Large intestine (tissue), 3 donors: ENCODE measurements at regions not wholly inside any gene's neighbourhood (a gene's known extent, or its start where the extent isn't known, plus 50 kb on each side); places are given as distances from the start of the nearest gene placed in this dataset.

Source experiments
- DNase-seq, 2 donors: peaks; one replicate each; pipeline versions ENCODE4 v3.0.0 to v3.0.0-alpha.2; 2013
- H3K27ac ChIP-seq: one replicate; pipeline ENCODE4 v1.5.1; 2013; ENCODE audit warnings: low read length
- H3K27me3 ChIP-seq: 2 replicates; pipeline ENCODE4 v1.6.1; 2013; ENCODE audit warnings: low read length; ENCODE audit not compliant: control insufficient read depth, insufficient read depth
- H3K36me3 ChIP-seq: 2 replicates; pipeline ENCODE4 v1.6.1; 2013; ENCODE audit warnings: low read length; ENCODE audit not compliant: control insufficient read depth, insufficient read depth
- H3K4me1 ChIP-seq: one replicate; pipeline ENCODE4 v1.6.1; 2013; ENCODE audit warnings: low read length; ENCODE audit not compliant: control insufficient read depth, insufficient read depth
- H3K4me3 ChIP-seq: one replicate; pipeline ENCODE4 v1.5.1; 2013; ENCODE audit warnings: low read length
- H3K9me3 ChIP-seq: one replicate; pipeline ENCODE4 v1.6.1; 2013; ENCODE audit warnings: mild to moderate bottlenecking, low read depth, low read length, moderate library complexity; ENCODE audit not compliant: control insufficient read depth
- WGBS: methylation state at CpG from one replicate; pipeline ENCODE4 v1.1.5; 2013; ENCODE audit warnings: low lambda C conversion rate; ENCODE audit not compliant: insufficient coverage; 5-methylcytosine and 5-hydroxymethylcytosine counted together

DNA sequence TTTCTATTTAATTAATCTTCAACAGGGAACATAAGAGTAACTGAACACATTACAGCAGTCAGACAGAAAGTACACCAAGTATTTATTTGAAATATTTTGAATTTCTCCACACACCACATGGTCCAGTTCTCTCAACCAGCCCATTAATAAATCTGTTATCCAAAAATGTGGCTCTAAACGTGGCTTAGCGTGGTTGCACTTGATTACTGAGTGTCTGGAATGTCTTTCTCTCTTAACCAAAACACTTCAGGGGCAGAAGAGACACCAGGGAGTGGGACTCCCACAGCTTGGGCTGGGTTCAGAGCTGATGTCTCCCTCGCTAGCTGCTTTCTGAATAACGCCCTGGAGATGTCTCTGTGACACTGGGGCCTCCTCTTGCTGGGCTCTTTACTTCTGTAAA is 52.6 kb upstream of the FANCC start:
- Histone ChIP-seq H3K27ac (no peak overlapping the region), H3K4me1 (no peaks in the 10 kb centered on the region), H3K9me3 (no peaks in the 10 kb centered on the region), H3K4me3 (no peak overlapping the region), H3K36me3 (no peaks in the 10 kb centered on the region), H3K27me3 (no peaks in the 10 kb centered on the region)
- DNase-seq: no peak
- WGBS: no CpG with 5 or more reads among the region's 4 CpGs

- no peak overlapping the region for H3K27ac ChIP-seq
- H3K36me3 ChIP-seq: no peaks in the 10 kb centered on the region
- DNase-seq: no peak
- H3K4me3 ChIP-seq: no peak overlapping the region
- H3K9me3 ChIP-seq: no peaks in the 10 kb centered on the region
- no peaks in the 10 kb centered on the region for H3K4me1 ChIP-seq
- no peaks in the 10 kb centered on the region for H3K27me3 ChIP-seq
- no CpG with 5 or more reads among the region's 19 CpGs for WGBS
These were observed 51.1 kb upstream of the FANCC start for GRCh38 chr9:95368377-95369160.
